Activated T-helper 1 cell treated with anti-CD3 and anti-CD28 coated beads, Interleukin-12 subunit alpha, Interleukin-12 subunit beta, Interleukin-2, Interleukin-4 antibody, amounts not matched to agents 30 ng/mL and 10 ng/mL and 1 ng/mL, durations not matched to agents 14 hours and 24 hours and 36 hours (primary cell): ENCODE measurements at regions not wholly inside any gene's neighbourhood (a gene's known extent, or its start where the extent isn't known, plus 50 kb on each side); places are given as distances from the start of the nearest gene placed in this dataset.

Source experiments
- DNase-seq: peaks from one replicate; pipeline ENCODE4 v3.0.0; 2021; ENCODE audit warnings: low spot score
- H3K27ac Mint-ChIP-seq: one replicate; pipeline ENCODE4 v1.8.0; 2021; ENCODE audit warnings: mild to moderate bottlenecking, mixed read lengths
- H3K27me3 Mint-ChIP-seq: one replicate; pipeline ENCODE4 v1.8.0; 2022; ENCODE audit warnings: mild to moderate bottlenecking, moderate library complexity, mixed read lengths; ENCODE audit not compliant: insufficient read depth
- H3K36me3 Mint-ChIP-seq: one replicate; pipeline ENCODE4 v1.8.0; 2021; ENCODE audit warnings: low read depth, mixed read lengths
- H3K4me1 Mint-ChIP-seq: one replicate; pipeline ENCODE4 v1.8.0; 2021; ENCODE audit warnings: low read depth, mixed read lengths
- H3K4me3 Mint-ChIP-seq: one replicate; pipeline ENCODE4 v1.8.0; 2021; ENCODE audit warnings: mild to moderate bottlenecking, moderate library complexity, mixed read lengths
- H3K9me3 Mint-ChIP-seq: one replicate; pipeline ENCODE4 v1.8.0; 2021; ENCODE audit warnings: mixed read lengths
- intact Hi-C: fragments of 100-400 bp; cut with micrococcal nuclease; formaldehyde crosslinking; loops from one replicate; pipeline ENCODE4 v1.15.1; 2024

DNA sequence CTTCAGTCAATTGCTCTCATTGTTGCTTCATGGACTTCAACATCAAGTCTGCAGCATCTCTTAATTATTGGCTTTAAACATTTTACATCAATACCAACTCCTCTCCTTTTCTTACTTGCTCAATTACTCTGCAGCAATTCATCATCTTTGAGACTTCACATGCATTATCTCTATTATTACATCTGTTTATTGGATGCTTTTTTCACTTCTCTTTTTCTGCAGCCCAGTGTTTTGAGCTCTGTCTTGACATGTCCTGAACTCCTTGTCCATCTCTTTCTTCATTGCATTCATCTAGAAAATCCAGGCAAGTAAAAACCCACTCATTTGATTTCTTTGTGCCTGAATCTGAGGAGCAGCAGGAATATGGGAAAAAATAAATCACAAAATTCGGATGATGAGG is 647.9 kb downstream of the PLCL1 start:
- H3K4me1 Mint-ChIP-seq: no peaks in the 10 kb centered on the region
- no peaks in the 10 kb centered on the region for H3K36me3 Mint-ChIP-seq
- no peaks in the 10 kb centered on the region for H3K9me3 Mint-ChIP-seq
- no peak for DNase-seq
- H3K27me3 Mint-ChIP-seq: no peaks in the 10 kb centered on the region
- H3K4me3 Mint-ChIP-seq: no peak overlapping the region
- intact Hi-C loops: no loop called here
- H3K27ac Mint-ChIP-seq: no peak overlapping the region

DNA sequence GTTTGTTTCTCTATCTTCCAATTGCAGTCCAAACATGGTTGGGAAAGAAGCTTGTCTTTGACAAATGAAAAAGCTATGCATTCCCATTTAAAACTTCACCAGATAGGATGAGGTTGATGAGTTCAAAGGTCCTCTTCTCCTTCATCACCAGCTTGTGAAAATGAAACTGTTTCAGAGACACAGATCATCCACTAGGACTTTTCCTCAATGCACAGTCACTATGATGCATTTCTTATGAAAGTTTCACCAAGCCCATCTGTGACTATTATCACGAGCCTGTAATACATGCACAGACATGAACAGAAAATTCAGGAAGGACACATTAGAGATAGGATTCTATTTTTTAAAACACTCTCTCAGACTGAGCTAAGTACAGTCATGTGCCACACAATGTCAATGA is 644.4 kb downstream of the PLCL1 start:
- DNase-seq: no peak
- Mint-ChIP-seq H3K36me3 (no peaks in the 10 kb centered on the region), H3K27me3 (no peaks in the 10 kb centered on the region), H3K9me3 (no peaks in the 10 kb centered on the region), H3K4me1 (no peaks in the 10 kb centered on the region), H3K4me3 (no peak overlapping the region), H3K27ac (no peak overlapping the region)
- intact Hi-C loops: no loop called here

DNA sequence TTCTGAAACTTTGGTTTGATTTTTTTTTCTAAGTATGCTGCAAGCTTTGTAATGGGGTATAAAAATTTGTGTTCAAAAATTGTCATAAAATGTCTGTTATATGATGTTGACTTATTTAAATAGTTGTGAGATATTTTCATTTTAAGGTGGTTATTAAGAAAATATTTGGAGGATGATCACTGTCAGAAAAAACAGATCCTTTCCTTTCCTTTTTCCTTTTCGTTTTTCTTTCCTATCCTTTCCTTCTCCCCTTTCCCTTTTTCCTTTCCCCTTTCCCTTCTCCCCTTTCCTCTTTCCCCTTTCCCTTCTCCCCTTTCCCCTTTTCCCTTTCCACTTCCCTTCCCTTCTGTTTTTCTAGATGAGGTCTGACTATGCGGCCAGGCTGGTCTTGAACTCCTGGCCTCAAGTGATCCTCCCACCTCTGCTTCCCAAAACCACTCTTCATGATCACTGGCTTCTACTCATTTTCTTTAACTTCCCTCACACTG is 640.5 kb downstream of the PLCL1 start:
- H3K36me3 Mint-ChIP-seq: no peaks in the 10 kb centered on the region
- H3K4me3 Mint-ChIP-seq: no peak overlapping the region
- no peaks in the 10 kb centered on the region for H3K9me3 Mint-ChIP-seq
- intact Hi-C loops: no loop called here
- no peaks in the 10 kb centered on the region for H3K4me1 Mint-ChIP-seq
- DNase-seq: no peak
- no peaks in the 10 kb centered on the region for H3K27me3 Mint-ChIP-seq
- no peak overlapping the region for H3K27ac Mint-ChIP-seq

DNA sequence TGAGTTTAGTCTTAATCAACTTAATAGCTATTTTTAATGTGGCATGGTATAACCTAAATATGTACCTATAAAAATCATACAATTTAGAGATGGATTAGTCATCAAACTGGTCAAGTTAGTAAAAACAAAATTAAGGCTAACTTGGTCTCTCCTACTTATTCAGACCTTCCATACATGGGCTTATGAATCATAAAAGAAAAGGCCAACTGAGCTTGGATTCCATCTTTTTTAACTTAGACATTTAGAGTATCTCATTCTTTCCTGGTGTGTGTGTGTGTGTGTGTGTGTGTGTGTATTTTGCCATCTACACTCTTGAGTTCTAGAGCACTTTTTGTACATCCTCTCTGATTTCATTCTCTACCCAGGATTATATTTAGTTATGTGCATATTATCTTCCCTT is 637.5 kb downstream of the PLCL1 start:
- Mint-ChIP-seq H3K27ac (no peak overlapping the region), H3K27me3 (no peaks in the 10 kb centered on the region), H3K4me1 (no peaks in the 10 kb centered on the region), H3K36me3 (no peaks in the 10 kb centered on the region), H3K9me3 (no peaks in the 10 kb centered on the region), H3K4me3 (no peak overlapping the region)
- intact Hi-C loops: no loop called here
- no peak for DNase-seq

GRCh38 chr2:198441246-198441645 is 636.9 kb downstream of the PLCL1 start:
- no peak for DNase-seq
- intact Hi-C loops: no loop called here
- H3K36me3 Mint-ChIP-seq: no peaks in the 10 kb centered on the region
- no peaks in the 10 kb centered on the region for H3K9me3 Mint-ChIP-seq
- H3K4me3 Mint-ChIP-seq: no peak overlapping the region
- no peaks in the 10 kb centered on the region for H3K27me3 Mint-ChIP-seq
- no peaks in the 10 kb centered on the region for H3K4me1 Mint-ChIP-seq
- no peak overlapping the region for H3K27ac Mint-ChIP-seq

GRCh38 chr2:198440833-198441232 is 636.4 kb downstream of the PLCL1 start:
- DNase-seq: no peak
- Mint-ChIP-seq H3K36me3 (no peaks in the 10 kb centered on the region), H3K27ac (no peak overlapping the region), H3K9me3 (no peaks in the 10 kb centered on the region), H3K4me3 (no peak overlapping the region), H3K27me3 (no peaks in the 10 kb centered on the region), H3K4me1 (no peaks in the 10 kb centered on the region)
- intact Hi-C loops: no loop called here

DNA sequence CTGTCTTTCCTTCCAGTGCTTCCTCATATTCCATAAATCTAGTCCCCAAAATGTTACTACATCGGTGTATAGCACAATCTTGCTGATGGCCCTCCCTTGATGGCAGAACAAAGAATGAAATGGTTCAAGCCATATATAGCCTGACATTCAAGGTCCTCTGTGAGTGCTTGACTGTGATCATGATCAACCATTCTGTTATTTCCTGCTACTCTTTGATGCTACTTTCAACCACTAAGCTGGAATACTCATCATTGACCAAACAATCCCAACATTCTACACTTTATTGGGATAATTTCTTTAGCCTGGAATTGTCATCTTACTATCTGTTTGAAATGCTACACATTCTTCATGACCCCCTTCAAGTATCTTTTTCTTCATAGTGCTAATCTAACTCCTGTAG is 633.9 kb downstream of the PLCL1 start:
- Mint-ChIP-seq H3K27me3 (no peaks in the 10 kb centered on the region), H3K36me3 (no peaks in the 10 kb centered on the region), H3K4me3 (no peak overlapping the region), H3K27ac (no peak overlapping the region), H3K9me3 (no peaks in the 10 kb centered on the region), H3K4me1 (no peaks in the 10 kb centered on the region)
- no peak for DNase-seq
- intact Hi-C loops: no loop called here

DNA sequence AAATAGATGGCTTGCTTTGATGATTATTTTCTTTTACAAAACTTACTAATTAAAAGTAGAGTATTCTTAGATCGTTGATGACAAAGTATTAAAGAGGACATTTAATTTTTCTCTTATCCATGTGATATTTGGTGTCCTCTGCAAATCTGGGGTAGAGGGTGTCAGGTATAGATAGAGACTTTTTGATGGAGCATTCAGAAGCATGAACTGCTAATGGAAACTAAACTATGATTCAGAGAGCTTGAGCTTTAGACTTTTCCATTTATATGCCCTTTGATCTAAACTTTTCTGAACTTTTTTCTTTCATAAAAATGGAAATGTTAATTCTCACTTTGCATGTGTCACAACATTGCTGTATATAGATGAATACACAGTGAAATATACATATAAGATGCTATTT is 619.7 kb downstream of the PLCL1 start:
- Mint-ChIP-seq H3K4me1 (no peaks in the 10 kb centered on the region), H3K27ac (no peak overlapping the region), H3K36me3 (no peaks in the 10 kb centered on the region), H3K4me3 (no peak overlapping the region), H3K27me3 (no peaks in the 10 kb centered on the region), H3K9me3 (no peaks in the 10 kb centered on the region)
- no peak for DNase-seq
- intact Hi-C loops: no loop called here

- Mint-ChIP-seq H3K36me3 (no peaks in the 10 kb centered on the region), H3K27me3 (no peaks in the 10 kb centered on the region), H3K27ac (no peak overlapping the region), H3K4me3 (no peak overlapping the region), H3K9me3 (no peaks in the 10 kb centered on the region), H3K4me1 (no peaks in the 10 kb centered on the region)
- intact Hi-C loops: no loop called here
- DNase-seq: no peak
Measured at GRCh38 chr2:198417836-198418235, 613.4 kb downstream of the PLCL1 start.

GRCh38 chr2:198414976-198415375 is 610.6 kb downstream of the PLCL1 start:
- H3K27ac Mint-ChIP-seq: no peak overlapping the region
- intact Hi-C loops: no loop called here
- no peak for DNase-seq
- H3K27me3 Mint-ChIP-seq: no peaks in the 10 kb centered on the region
- no peaks in the 10 kb centered on the region for H3K4me1 Mint-ChIP-seq
- no peaks in the 10 kb centered on the region for H3K36me3 Mint-ChIP-seq
- no peaks in the 10 kb centered on the region for H3K9me3 Mint-ChIP-seq
- H3K4me3 Mint-ChIP-seq: no peak overlapping the region

- H3K4me1 Mint-ChIP-seq: no peaks in the 10 kb centered on the region
- H3K27me3 Mint-ChIP-seq: peaks cover 4% of the 10 kb centered on the region
- no peak overlapping the region for H3K4me3 Mint-ChIP-seq
- no peaks in the 10 kb centered on the region for H3K36me3 Mint-ChIP-seq
- no peak overlapping the region for H3K27ac Mint-ChIP-seq
- intact Hi-C loops: no loop called here
- no peak for DNase-seq
- H3K9me3 Mint-ChIP-seq: no peaks in the 10 kb centered on the region
Measured at GRCh38 chr2:198411936-198412335, 607.5 kb downstream of the PLCL1 start.

DNA sequence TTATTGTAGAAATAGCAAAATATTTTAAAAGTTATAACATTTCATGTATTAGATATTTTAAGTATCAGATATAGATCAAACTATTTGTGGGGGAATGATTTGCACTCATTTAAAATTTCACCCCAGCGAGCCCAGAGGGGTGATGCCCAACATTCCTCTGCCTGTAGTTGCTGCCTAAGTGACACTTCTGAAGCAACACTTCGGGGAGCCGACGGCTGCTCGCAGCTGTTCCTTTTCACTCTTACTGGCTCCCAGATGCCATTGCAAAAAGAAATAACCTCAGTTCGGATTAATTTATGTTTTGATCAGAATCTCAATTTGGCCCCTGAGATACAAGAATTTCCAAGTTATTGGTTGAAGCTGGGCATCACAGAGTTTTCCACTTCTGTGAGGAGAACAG is 603.8 kb downstream of the PLCL1 start:
- no peak for DNase-seq
- no peaks in the 10 kb centered on the region for H3K36me3 Mint-ChIP-seq
- intact Hi-C loops: no loop called here
- no peak overlapping the region for H3K4me3 Mint-ChIP-seq
- H3K9me3 Mint-ChIP-seq: no peaks in the 10 kb centered on the region
- peaks cover 6% of the 10 kb centered on the region for H3K27me3 Mint-ChIP-seq
- no peak overlapping the region for H3K27ac Mint-ChIP-seq
- H3K4me1 Mint-ChIP-seq: no peaks in the 10 kb centered on the region

- no peaks in the 10 kb centered on the region for H3K4me1 Mint-ChIP-seq
- no peak for DNase-seq
- no peak overlapping the region for H3K4me3 Mint-ChIP-seq
- no peaks in the 10 kb centered on the region for H3K9me3 Mint-ChIP-seq
- intact Hi-C loops: no loop called here
- H3K27ac Mint-ChIP-seq: no peak overlapping the region
- H3K27me3 Mint-ChIP-seq: peaks cover 6% of the 10 kb centered on the region
- no peaks in the 10 kb centered on the region for H3K36me3 Mint-ChIP-seq
Measured at GRCh38 chr2:198405311-198405710, 600.9 kb downstream of the PLCL1 start.

DNA sequence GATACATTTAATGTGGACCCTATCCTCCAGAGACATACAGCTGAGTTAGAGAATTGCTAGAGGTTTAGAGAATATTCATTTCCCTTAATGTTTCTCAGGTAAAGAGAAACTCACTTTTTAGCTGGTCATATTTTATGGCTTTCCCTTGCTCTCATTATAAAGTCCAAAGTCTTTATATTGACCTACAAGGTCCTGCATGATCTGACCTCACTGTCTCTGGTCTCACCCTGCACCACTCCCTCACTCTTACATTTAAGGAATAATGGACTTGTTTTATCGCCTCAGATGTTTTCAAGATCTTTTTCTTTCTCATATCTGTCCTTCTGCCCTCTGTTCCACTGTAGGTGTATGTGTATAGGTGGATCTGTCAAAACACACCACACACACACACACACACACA is 597.3 kb downstream of the PLCL1 start:
- no peak for DNase-seq
- no peaks in the 10 kb centered on the region for H3K4me1 Mint-ChIP-seq
- intact Hi-C loops: no loop called here
- no peak overlapping the region for H3K27ac Mint-ChIP-seq
- peaks cover 2% of the 10 kb centered on the region for H3K27me3 Mint-ChIP-seq
- no peaks in the 10 kb centered on the region for H3K36me3 Mint-ChIP-seq
- no peak overlapping the region for H3K4me3 Mint-ChIP-seq
- H3K9me3 Mint-ChIP-seq: no peaks in the 10 kb centered on the region
